ENCODE measurements at regions not wholly inside any gene's neighbourhood (a gene's known extent, or its start where the extent isn't known, plus 50 kb on each side); places are given as distances from the start of the nearest gene placed in this dataset.

- DNase-seq (ENCODE audit: low read depth): no peak
- TF ChIP-seq CTCF (IDR thresholded peaks at IDR 0.05; ENCODE audit: low read depth, low read length, missing control alignments): no peak
- in situ Hi-C loops (cut with HindIII; ENCODE audit: low sequenced_read_pairs): no loop called here
- H3K4me3 ChIP-seq (ENCODE audit: low read depth, low read length): no peak overlapping the region
Measured at GRCh38 chr5:105453216-105453807, 1890.7 kb upstream of the NUDT12 start.

- no peak overlapping the region for H3K4me3 ChIP-seq (ENCODE audit: low read depth, low read length)
- in situ Hi-C loops (cut with HindIII; ENCODE audit: low sequenced_read_pairs): no loop called here
- TF ChIP-seq CTCF (IDR thresholded peaks at IDR 0.05; ENCODE audit: low read depth, low read length, missing control alignments): no peak
- no peak for DNase-seq (ENCODE audit: low read depth)
Measured at GRCh38 chr5:105448271-105448670, 1885.7 kb upstream of the NUDT12 start.

GRCh38 chr5:105430516-105430915 is 1867.9 kb upstream of the NUDT12 start:
- no peak for TF ChIP-seq CTCF (IDR thresholded peaks at IDR 0.05; ENCODE audit: low read depth, low read length, missing control alignments)
- H3K4me3 ChIP-seq (ENCODE audit: low read depth, low read length): no peak overlapping the region
- in situ Hi-C loops (cut with HindIII; ENCODE audit: low sequenced_read_pairs): no loop called here
- no peak for DNase-seq (ENCODE audit: low read depth)

- H3K4me3 ChIP-seq (ENCODE audit: low read depth, low read length): no peak overlapping the region
- in situ Hi-C loops (cut with HindIII; ENCODE audit: low sequenced_read_pairs): no loop called here
- no peak for TF ChIP-seq CTCF (IDR thresholded peaks at IDR 0.05; ENCODE audit: low read depth, low read length, missing control alignments)
- DNase-seq (ENCODE audit: low read depth): no peak
Measured at GRCh38 chr5:105428451-105429380, 1866.1 kb upstream of the NUDT12 start.

- no peak for TF ChIP-seq CTCF (IDR thresholded peaks at IDR 0.05; ENCODE audit: low read depth, low read length, missing control alignments)
- no peak for DNase-seq (ENCODE audit: low read depth)
- in situ Hi-C loops (cut with HindIII; ENCODE audit: low sequenced_read_pairs): no loop called here
- H3K4me3 ChIP-seq (ENCODE audit: low read depth, low read length): no peak overlapping the region
Measured at GRCh38 chr5:105414067-105414466, 1851.5 kb upstream of the NUDT12 start.

GRCh38 chr5:105413406-105413990 is 1850.9 kb upstream of the NUDT12 start:
- in situ Hi-C loops (cut with HindIII; ENCODE audit: low sequenced_read_pairs): no loop called here
- DNase-seq (ENCODE audit: low read depth): no peak
- H3K4me3 ChIP-seq (ENCODE audit: low read depth, low read length): no peak overlapping the region
- no peak for TF ChIP-seq CTCF (IDR thresholded peaks at IDR 0.05; ENCODE audit: low read depth, low read length, missing control alignments)
